ENCODE measurements at regions not wholly inside any gene's neighbourhood (a gene's known extent, or its start where the extent isn't known, plus 50 kb on each side); places are given as distances from the start of the nearest gene placed in this dataset.

DNA sequence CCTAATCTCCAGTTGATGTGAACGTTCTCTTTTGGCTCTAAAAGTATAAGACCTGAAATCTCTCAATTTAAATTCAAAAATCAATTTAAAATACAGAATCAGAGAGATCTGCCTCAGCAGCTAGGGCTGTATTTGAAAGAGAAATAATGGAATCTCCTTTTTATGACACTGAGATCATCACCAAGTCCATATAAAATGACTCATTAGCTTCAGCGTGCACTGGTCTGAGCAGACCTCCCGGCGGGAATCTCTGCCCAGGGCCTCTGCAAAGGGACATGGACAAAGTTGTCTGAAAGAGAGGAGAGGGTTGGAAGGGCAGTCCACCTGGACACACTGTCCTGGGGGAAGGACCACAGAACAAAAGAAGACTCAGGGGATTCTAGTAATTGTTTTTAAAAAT is 855.6 kb downstream of the EFNB2 start:
- Histone ChIP-seq H3K4ac (replicated peaks; ENCODE audit: insufficient read length, low read depth, low read length) (no peak overlapping the region), H3K79me1 (ENCODE audit: low read depth, low read length) (no peaks in the 10 kb centered on the region), H3K23me2 (ENCODE audit: low read depth, low read length) (no peaks in the 10 kb centered on the region), H2BK5ac (ENCODE audit: low read depth, low read length) (no peak overlapping the region), H3K4me3 (ENCODE audit: extremely low read depth in 1 of 4, insufficient read depth in 2 of 4, low read depth in 3 of 4, low read length in 4 of 4) (no peak overlapping the region), H3K36me3 (ENCODE audit: control insufficient read depth in 2 of 4, insufficient read depth in 4 of 4, low read length in 3 of 4) (no peaks in the 10 kb centered on the region), H3K4me1 (replicated peaks in 1 of 4; ENCODE audit: control insufficient read depth in 3 of 4, insufficient read depth in 4 of 4, low read length in 3 of 4) (no peaks in the 10 kb centered on the region), H3K9me3 (ENCODE audit: insufficient read depth in 2 of 2, low read depth in 1 of 2, low read length in 1 of 2) (no peaks in the 10 kb centered on the region), H4K8ac (ENCODE audit: extremely low read depth, insufficient read depth, low read length) (no peak overlapping the region), H4K5ac (ENCODE audit: insufficient read length, low read depth, low read length) (no peak overlapping the region), H2AK5ac (ENCODE audit: low read depth, low read length) (no peak overlapping the region), H3K9ac (replicated peaks in 1 of 4; ENCODE audit: extremely low read depth in 1 of 4, low read depth in 3 of 4, low read length in 3 of 4) (no peak overlapping the region), H3K14ac (ENCODE audit: insufficient read length) (no peak overlapping the region), H3K27ac (ENCODE audit: low read depth, low read length) (no peak overlapping the region), H4K91ac (replicated peaks; ENCODE audit: insufficient read length, low read length) (no peak overlapping the region), H3K23ac (ENCODE audit: insufficient read length) (no peak overlapping the region), H2BK12ac (ENCODE audit: low read depth, low read length) (no peak overlapping the region), H3K4me2 (ENCODE audit: insufficient read depth in 1 of 2, low read depth in 2 of 2, low read length in 2 of 2) (no peak overlapping the region), H3K79me2 (ENCODE audit: control insufficient read depth in 1 of 2, insufficient read depth in 2 of 2, low read length in 2 of 2) (no peaks in the 10 kb centered on the region), H4K20me1 (replicated peaks in 1 of 2; ENCODE audit: control insufficient read depth in 1 of 2, insufficient read depth in 2 of 2, low read length in 2 of 2) (no peaks in the 10 kb centered on the region), H3K56ac (replicated peaks; ENCODE audit: insufficient read length, low read depth, low read length) (no peak overlapping the region), H2BK120ac (replicated peaks; ENCODE audit: low read depth, low read length) (no peak overlapping the region), H2BK20ac (ENCODE audit: low read length) (no peak overlapping the region), H3K18ac (ENCODE audit: extremely low read depth, low read length) (no peak overlapping the region), H2AFZ (ENCODE audit: low read length) (no peak overlapping the region), H3K27me3 (replicated peaks in 1 of 4; ENCODE audit: control insufficient read depth in 3 of 4, extremely low read depth in 1 of 4, insufficient read depth in 3 of 4, low read length in 3 of 4) (no peaks in the 10 kb centered on the region), H2BK15ac (ENCODE audit: low read length) (no peak overlapping the region)
- CTCF ChIA-PET (ENCODE audit: partially characterized antibody): no interaction called here
- 93% methylated on average over 4 of the region's 4 CpGs; no CpG with 5 or more reads in 1 of the 2 experiments for WGBS, 2 experiments (ENCODE audit: extremely low coverage in 1 of 2, insufficient coverage in 1 of 2, insufficient read length in 1 of 2, insufficient replicate concordance in 2 of 2, low coverage in 1 of 2, low lambda C conversion rate in 2 of 2, missing lambda C conversion rate in 1 of 2)
- TF ChIP-seq, protein P1, sequence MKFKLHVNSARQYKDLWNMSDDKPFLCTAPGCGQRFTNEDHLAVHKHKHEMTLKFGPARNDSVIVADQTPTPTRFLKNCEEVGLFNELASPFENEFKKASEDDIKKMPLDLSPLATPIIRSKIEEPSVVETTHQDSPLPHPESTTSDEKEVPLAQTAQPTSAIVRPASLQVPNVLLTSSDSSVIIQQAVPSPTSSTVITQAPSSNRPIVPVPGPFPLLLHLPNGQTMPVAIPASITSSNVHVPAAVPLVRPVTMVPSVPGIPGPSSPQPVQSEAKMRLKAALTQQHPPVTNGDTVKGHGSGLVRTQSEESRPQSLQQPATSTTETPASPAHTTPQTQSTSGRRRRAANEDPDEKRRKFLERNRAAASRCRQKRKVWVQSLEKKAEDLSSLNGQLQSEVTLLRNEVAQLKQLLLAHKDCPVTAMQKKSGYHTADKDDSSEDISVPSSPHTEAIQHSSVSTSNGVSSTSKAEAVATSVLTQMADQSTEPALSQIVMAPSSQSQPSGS (IDR thresholded peaks at IDR 0.05; ENCODE audit: low read length): no peak
- TF ChIP-seq TCF12 (IDR thresholded peaks at IDR 0.05; ENCODE audit: low read depth, low read length): no peak
- POLR2A ChIA-PET (ENCODE audit: partially characterized antibody): no interaction called here
- FAIRE-seq: no peak
- DNase-seq (ENCODE audit: low read depth in 1 of 2, low spot score in 2 of 2): no peak
